Progenitor cell of endocrine pancreas (in vitro differentiated cells): ENCODE measurements at regions not wholly inside any gene's neighbourhood (a gene's known extent, or its start where the extent isn't known, plus 50 kb on each side); places are given as distances from the start of the nearest gene placed in this dataset.
A peak's percentile ranks its signal among the peaks of the same experiment; 100 is the strongest.

Experiments
- DNase-seq: peaks from one replicate; pipeline ENCODE4 v3.0.0; 2021; ENCODE audit warnings: low spot score; ENCODE audit not compliant: unreplicated experiment
- H3K27ac Mint-ChIP-seq: 2 replicates; pipeline ENCODE4 v1.8.0; 2021; ENCODE audit warnings: mild to moderate bottlenecking, moderate library complexity, mixed read lengths
- H3K27me3 Mint-ChIP-seq: 2 replicates; pipeline ENCODE4 v1.8.0; 2021; ENCODE audit warnings: mixed read lengths
- H3K36me3 Mint-ChIP-seq: 2 replicates; pipeline ENCODE4 v1.8.0; 2022; ENCODE audit warnings: mixed read lengths; ENCODE audit not compliant: insufficient read depth
- H3K4me1 Mint-ChIP-seq: 2 replicates; pipeline ENCODE4 v1.8.0; 2021; ENCODE audit warnings: low read depth, mixed read lengths
- H3K4me3 Mint-ChIP-seq: 2 replicates; pipeline ENCODE4 v1.8.0; 2021; ENCODE audit warnings: low read depth, mild to moderate bottlenecking, moderate library complexity, mixed read lengths
- H3K9me3 Mint-ChIP-seq: 2 replicates; pipeline ENCODE4 v1.8.0; 2021; ENCODE audit warnings: low read depth, mixed read lengths
- CTCF ChIP-seq: fragments of 200-600 bp; sonication (generic); IDR thresholded peaks from one replicate; pipeline ENCODE4 v1.5.0; 2021; ENCODE audit warnings: antibody characterized with exemption, mild to moderate bottlenecking; ENCODE audit not compliant: unreplicated experiment

GRCh38 chr6:166745801-166746668 is 119.0 kb upstream of the RPS6KA2 start:
- H3K27ac Mint-ChIP-seq, result no peak overlapping the region
- H3K9me3 Mint-ChIP-seq, result no peaks in the 10 kb centered on the region
- H3K36me3 Mint-ChIP-seq, result no peaks in the 10 kb centered on the region
- peaks cover 55% of the 10 kb centered on the region for H3K27me3 Mint-ChIP-seq
- no peak overlapping the region for H3K4me3 Mint-ChIP-seq
- DNase-seq, result no peak
- peaks cover 5% of the 10 kb centered on the region for H3K4me1 Mint-ChIP-seq
- TF ChIP-seq CTCF, result peak; percentile 40

- Mint-ChIP-seq H3K27me3 (peaks cover 61% of the 10 kb centered on the region), H3K9me3 (no peaks in the 10 kb centered on the region), H3K4me3 (no peak overlapping the region), H3K36me3 (no peaks in the 10 kb centered on the region), H3K4me1 (peaks cover 1% of the 10 kb centered on the region), H3K27ac (no peak overlapping the region)
- no peak for TF ChIP-seq CTCF
- DNase-seq, result no peak
Measured at GRCh38 chr6:166744223-166745134, 117.4 kb upstream of the RPS6KA2 start.

DNA sequence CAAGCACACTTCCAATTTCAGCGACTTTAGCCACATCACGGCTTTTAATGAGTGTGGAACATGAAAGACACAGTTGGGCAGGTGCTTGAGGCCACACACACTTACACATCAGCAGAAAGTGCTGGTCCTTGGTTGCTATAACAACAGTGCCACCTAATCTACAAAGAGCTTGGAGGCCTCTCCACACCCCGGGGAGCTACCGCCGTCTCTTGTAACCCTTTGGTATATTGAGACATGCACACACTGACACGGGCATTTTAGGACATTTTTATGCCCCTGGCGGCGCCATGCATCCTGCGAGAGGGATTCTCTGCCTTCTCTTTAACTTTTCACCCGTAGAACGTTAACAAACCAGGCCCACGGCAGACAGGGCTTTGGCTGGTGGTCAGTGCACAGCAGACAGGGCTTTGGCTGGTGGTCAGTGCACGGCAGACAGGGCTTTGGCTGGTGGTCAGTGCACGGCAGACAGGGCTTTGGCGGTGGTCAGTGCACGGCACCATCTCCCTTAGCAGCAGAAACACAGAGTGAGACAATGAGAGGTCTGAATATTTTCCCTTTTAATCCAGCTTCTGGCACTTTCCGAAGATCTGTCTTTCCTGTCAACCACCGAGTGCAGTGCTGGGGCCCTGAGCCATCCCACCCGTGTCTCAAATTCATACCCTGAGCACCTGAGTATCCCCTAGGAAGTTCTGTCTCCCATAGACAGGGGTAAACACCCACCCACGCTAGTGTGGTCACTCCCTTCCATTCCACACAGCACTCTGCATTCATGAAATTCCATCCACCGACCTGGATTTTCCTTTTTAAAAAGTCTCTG is 116.6 kb upstream of the RPS6KA2 start:
- Mint-ChIP-seq H3K27ac (no peak overlapping the region), H3K4me1 (peaks cover 5% of the 10 kb centered on the region)
- no peak for DNase-seq

DNA sequence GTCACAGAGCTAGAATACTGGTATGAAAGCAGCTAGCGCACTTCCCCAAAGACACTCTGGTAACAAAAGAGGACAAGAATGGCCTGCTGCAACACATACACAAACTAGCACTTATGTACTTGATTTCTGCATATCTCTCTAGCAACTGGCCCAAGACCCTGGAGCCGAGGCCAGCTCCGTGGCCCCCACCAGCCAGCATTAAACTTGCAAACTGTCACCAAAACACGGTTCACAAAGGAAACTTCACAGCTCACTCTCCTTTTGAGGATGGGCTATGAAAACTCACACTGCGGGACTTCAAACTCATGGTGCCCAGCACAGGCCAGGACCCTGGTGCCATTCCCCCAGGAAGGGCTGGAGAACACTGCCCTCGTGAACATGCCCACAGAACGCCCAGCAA is 115.9 kb upstream of the RPS6KA2 start:
- no peak for TF ChIP-seq CTCF
- H3K27ac Mint-ChIP-seq, result no peak overlapping the region
- peaks cover 70% of the 10 kb centered on the region for H3K27me3 Mint-ChIP-seq
- no peaks in the 10 kb centered on the region for H3K9me3 Mint-ChIP-seq
- H3K36me3 Mint-ChIP-seq, result no peaks in the 10 kb centered on the region
- peaks cover 10% of the 10 kb centered on the region for H3K4me1 Mint-ChIP-seq
- no peak overlapping the region for H3K4me3 Mint-ChIP-seq
- no peak for DNase-seq

More for the DNA sequence above, 116.6 kb upstream of the RPS6KA2 start:
- Mint-ChIP-seq H3K9me3 (no peaks in the 10 kb centered on the region), H3K36me3 (no peaks in the 10 kb centered on the region), H3K4me3 (no peak overlapping the region), H3K27me3 (peaks cover 67% of the 10 kb centered on the region)
- TF ChIP-seq CTCF, result no peak

GRCh38 chr6:166739976-166740318 is 112.9 kb upstream of the RPS6KA2 start:
- DNase-seq, result no peak
- TF ChIP-seq CTCF, result no peak
- Mint-ChIP-seq H3K27me3 (peaks cover 66% of the 10 kb centered on the region), H3K9me3 (no peaks in the 10 kb centered on the region), H3K27ac (no peak overlapping the region), H3K4me3 (no peak overlapping the region), H3K4me1 (peaks cover 20% of the 10 kb centered on the region), H3K36me3 (no peaks in the 10 kb centered on the region)
